Testis (tissue), 2 donors: ENCODE measurements at regions not wholly inside any gene's neighbourhood (a gene's known extent, or its start where the extent isn't known, plus 50 kb on each side); places are given as distances from the start of the nearest gene placed in this dataset.

Experiments used
- DNase-seq: peaks from one replicate; pipeline ENCODE4 v3.0.0-alpha.2; 2019
- H3K27ac ChIP-seq, 2 donors: fragments of 200-600 bp; sonication (generic); one replicate each; pipeline ENCODE4 v1.5.1; 2019
- H3K27me3 ChIP-seq: fragments of 200-600 bp; sonication (generic); one replicate; pipeline ENCODE4 v1.5.1; 2019
- H3K36me3 ChIP-seq: fragments of 200-600 bp; sonication (generic); one replicate; pipeline ENCODE4 v1.5.1; 2017; ENCODE audit warnings: low read depth; ENCODE audit errors: missing control alignments
- H3K4me1 ChIP-seq: fragments of 200-600 bp; sonication (generic); one replicate; pipeline ENCODE4 v1.5.1; 2019
- H3K4me3 ChIP-seq, 2 donors: fragments of 200-600 bp; sonication (generic); one replicate each; pipeline ENCODE4 v1.5.1; 2017 to 2019
- H3K9me3 ChIP-seq: fragments of 200-600 bp; sonication (generic); one replicate; pipeline ENCODE4 v1.5.1; 2017
- POLR2A ChIP-seq: fragments of 450-650 bp; IDR thresholded peaks from one replicate; pipeline ENCODE4 v1.6.1; 2017; ENCODE audit warnings: antibody characterized with exemption, mild to moderate bottlenecking, moderate library complexity
- WGBS, 2 donors: methylation state at CpG; one replicate each; pipeline ENCODE4 v1.1.5; 2018; 5-methylcytosine and 5-hydroxymethylcytosine counted together
- intact Hi-C: fragments of 100-400 bp; cut with DNase I; formaldehyde crosslinking; loops from one replicate; pipeline ENCODE4 v1.15.1; 2023; ENCODE audit warnings: low total_unique reads
- TF ChIP-seq, protein P1 (sequence below), 3 experiments: fragments of 450-650 bp in 2 of 3; fragments of 200-600 bp in 1 of 3; sonication (generic) in 1 of 3; IDR thresholded peaks; one replicate each; pipeline ENCODE4 v1.5.1; 2016 to 2019; ENCODE audit warnings: antibody characterized with exemption in 3 of 3, mild to moderate bottlenecking in 2 of 3, moderate library complexity in 1 of 3

DNA sequence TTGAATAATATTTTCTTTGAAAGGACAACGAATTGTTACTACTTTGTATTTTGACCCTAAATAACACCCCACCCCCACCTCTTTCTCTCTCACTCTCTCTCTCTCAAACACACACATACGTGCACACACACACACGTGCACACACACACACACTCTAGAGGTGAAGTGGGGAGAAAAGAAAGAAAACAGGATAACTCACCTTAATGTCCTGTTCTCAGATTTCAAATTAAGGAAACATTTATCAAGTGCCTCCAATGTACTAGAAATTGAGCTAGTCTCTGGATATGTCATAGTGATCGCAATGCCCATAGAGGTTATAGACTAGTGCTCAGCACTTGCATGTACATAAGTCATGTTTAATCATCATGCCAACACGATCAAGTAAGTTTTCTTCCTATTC is 1483.6 kb upstream of the SEL1L start:
- Histone ChIP-seq H3K27me3 (no peaks in the 10 kb centered on the region), H3K4me1 (no peaks in the 10 kb centered on the region), H3K9me3 (no peaks in the 10 kb centered on the region), H3K36me3 (no peaks in the 10 kb centered on the region), H3K27ac (no peak overlapping the region), H3K4me3 (no peak overlapping the region)
- WGBS, 2 donors, result 83 to 93% methylated on average over 5 of the region's 5 CpGs
- intact Hi-C loops, result no loop called here
- TF ChIP-seq POLR2A, result no peak
- TF ChIP-seq, protein P1, sequence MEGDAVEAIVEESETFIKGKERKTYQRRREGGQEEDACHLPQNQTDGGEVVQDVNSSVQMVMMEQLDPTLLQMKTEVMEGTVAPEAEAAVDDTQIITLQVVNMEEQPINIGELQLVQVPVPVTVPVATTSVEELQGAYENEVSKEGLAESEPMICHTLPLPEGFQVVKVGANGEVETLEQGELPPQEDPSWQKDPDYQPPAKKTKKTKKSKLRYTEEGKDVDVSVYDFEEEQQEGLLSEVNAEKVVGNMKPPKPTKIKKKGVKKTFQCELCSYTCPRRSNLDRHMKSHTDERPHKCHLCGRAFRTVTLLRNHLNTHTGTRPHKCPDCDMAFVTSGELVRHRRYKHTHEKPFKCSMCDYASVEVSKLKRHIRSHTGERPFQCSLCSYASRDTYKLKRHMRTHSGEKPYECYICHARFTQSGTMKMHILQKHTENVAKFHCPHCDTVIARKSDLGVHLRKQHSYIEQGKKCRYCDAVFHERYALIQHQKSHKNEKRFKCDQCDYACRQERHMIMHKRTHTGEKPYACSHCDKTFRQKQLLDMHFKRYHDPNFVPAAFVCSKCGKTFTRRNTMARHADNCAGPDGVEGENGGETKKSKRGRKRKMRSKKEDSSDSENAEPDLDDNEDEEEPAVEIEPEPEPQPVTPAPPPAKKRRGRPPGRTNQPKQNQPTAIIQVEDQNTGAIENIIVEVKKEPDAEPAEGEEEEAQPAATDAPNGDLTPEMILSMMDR (IDR thresholded peaks at IDR 0.05), result no peak
- no peak for DNase-seq

DNA sequence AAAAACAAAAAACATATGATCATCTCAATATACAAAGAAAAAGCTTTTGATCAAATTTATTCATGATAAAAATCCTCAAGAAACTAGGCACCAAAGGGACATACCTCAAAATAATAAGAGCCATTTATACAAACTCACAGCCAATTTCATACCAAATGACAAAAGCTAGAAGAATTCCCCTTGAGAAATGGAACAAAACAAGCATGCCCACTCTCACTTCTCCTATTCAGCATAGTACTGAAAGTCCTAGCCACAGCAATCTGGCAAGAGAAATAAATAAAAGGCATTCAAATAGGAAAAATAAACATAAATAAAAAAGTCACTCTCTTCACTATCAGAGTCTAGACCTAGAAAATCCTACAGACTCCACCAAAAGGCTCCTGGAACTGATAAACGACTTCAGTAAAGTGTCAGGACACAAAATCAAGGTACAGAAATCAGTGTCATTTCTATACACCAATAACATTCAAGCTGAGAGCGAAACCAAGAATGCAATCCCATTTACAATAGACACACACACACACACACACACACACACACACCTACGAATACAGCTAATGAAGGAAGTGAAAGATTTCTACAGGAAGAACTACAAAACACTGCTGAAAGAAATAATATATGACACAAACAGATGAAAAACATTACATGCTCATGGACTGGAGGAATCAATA is 1486.2 kb upstream of the SEL1L start:
- no peaks in the 10 kb centered on the region for H3K36me3 ChIP-seq
- intact Hi-C loops, result no loop called here
- no peak overlapping the region for H3K4me3 ChIP-seq
- H3K9me3 ChIP-seq, result no peaks in the 10 kb centered on the region
- WGBS, 2 donors, result 90% methylated on average over 3 of the region's 3 CpGs
- H3K27ac ChIP-seq, result no peak overlapping the region
- no peaks in the 10 kb centered on the region for H3K4me1 ChIP-seq
- no peaks in the 10 kb centered on the region for H3K27me3 ChIP-seq
- DNase-seq, result no peak
- no peak for TF ChIP-seq POLR2A
- TF ChIP-seq, protein P1 (IDR thresholded peaks at IDR 0.05), result no peak

DNA sequence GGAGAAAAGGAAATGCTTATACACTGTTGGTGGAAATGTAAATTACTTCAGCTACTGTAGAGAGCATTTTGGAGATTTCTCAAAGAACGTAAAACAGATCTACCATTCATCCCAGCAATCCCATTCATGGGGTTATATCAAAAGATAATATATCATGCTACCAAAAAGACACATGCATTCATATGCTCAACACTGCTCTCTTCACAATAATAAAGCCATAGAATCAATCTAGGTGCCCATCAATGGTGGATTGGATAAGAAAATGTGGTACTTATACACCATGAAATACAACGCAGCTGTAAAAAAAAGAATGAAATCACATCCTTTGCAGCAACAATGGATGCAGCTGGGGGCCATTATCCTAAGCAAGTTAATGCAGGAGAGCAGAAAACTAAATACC is 1487.7 kb upstream of the SEL1L start:
- no peaks in the 10 kb centered on the region for H3K4me1 ChIP-seq
- no peaks in the 10 kb centered on the region for H3K27me3 ChIP-seq
- TF ChIP-seq, protein P1 (IDR thresholded peaks at IDR 0.05), result no peak
- no peak for TF ChIP-seq POLR2A
- WGBS, 2 donors, result 91 to 95% methylated on average over 2 of the region's 2 CpGs
- no peak overlapping the region for H3K27ac ChIP-seq
- no peak overlapping the region for H3K4me3 ChIP-seq
- H3K36me3 ChIP-seq, result no peaks in the 10 kb centered on the region
- intact Hi-C loops, result no loop called here
- no peak for DNase-seq
- H3K9me3 ChIP-seq, result no peaks in the 10 kb centered on the region

DNA sequence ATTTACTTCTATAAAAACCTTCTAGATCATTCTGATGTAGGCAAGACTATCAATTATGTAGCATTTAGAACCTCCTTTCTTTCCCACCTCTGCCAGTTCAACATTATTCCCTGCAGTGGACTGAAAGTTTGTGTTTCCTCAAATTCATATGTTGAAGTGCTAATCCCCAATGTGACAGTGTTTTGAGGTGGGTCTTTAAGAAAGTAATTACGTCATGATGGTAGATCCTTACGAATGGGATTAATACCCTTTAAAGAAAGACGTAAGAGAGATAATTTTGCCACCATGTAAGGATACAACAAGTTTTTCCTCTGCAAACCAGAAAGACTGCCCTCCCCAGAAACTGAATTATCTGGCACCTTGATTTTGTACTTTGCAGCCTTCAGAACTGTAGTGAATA is 1489.7 kb upstream of the SEL1L start:
- H3K4me1 ChIP-seq, result no peaks in the 10 kb centered on the region
- H3K4me3 ChIP-seq, result no peak overlapping the region
- no peaks in the 10 kb centered on the region for H3K9me3 ChIP-seq
- WGBS, 2 donors, result 89 to 95% methylated on average over 3 of the region's 3 CpGs
- intact Hi-C loops, result no loop called here
- no peaks in the 10 kb centered on the region for H3K27me3 ChIP-seq
- H3K36me3 ChIP-seq, result no peaks in the 10 kb centered on the region
- H3K27ac ChIP-seq, result no peak overlapping the region
- TF ChIP-seq POLR2A, result no peak
- TF ChIP-seq, protein P1 (IDR thresholded peaks at IDR 0.05), result no peak
- no peak for DNase-seq

DNA sequence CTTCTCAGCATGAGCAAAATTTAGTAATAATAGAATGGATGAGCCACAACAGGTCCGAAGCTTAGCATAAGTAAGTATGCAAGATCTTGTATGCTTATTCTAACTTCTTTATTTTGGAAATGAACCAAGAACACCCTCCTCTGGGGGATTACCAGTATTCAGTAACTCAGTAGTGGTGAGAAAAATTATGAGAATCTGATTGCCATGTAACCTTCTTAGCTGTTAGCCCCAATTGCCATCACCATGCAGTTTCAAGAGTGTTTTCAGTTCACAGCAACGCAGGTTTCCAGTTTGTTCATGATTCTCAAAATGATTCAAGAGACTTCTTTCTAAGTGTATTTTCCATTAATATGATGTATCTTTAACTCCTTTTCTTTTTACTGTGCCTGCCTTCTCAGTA is 1507.6 kb upstream of the SEL1L start:
- intact Hi-C loops, result no loop called here
- WGBS, 2 donors, result 70 to 84% methylated on average over 2 of the region's 2 CpGs
- no peaks in the 10 kb centered on the region for H3K4me1 ChIP-seq
- no peak for DNase-seq
- H3K27ac ChIP-seq, result no peak overlapping the region
- H3K36me3 ChIP-seq, result no peaks in the 10 kb centered on the region
- H3K4me3 ChIP-seq, result no peak overlapping the region
- H3K9me3 ChIP-seq, result no peaks in the 10 kb centered on the region
- TF ChIP-seq POLR2A, result no peak
- TF ChIP-seq, protein P1 (IDR thresholded peaks at IDR 0.05), result no peak
- no peaks in the 10 kb centered on the region for H3K27me3 ChIP-seq
